ENCODE measurements at regions not wholly inside any gene's neighbourhood (a gene's known extent, or its start where the extent isn't known, plus 50 kb on each side); places are given as distances from the start of the nearest gene placed in this dataset.

DNA sequence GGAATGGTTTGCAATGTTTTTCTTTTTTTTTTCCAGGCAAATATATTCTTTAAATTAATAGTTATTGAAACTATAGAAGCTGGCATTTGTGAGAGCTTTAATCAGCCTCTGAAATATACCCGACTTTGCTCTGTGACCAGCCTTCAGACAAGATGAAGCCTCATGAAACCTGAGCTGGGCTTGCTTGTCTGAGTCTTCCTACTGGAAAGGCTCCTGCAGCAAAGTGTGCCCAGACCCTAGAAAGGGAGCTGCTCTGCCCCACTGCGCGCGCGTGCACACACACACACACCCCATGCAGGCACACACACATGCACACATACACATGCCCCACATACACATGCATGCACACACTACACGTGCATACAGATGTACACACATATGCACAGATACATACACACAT, 203.3 kb upstream of the NT5C1B start:
- TF ChIP-seq, protein P1, sequence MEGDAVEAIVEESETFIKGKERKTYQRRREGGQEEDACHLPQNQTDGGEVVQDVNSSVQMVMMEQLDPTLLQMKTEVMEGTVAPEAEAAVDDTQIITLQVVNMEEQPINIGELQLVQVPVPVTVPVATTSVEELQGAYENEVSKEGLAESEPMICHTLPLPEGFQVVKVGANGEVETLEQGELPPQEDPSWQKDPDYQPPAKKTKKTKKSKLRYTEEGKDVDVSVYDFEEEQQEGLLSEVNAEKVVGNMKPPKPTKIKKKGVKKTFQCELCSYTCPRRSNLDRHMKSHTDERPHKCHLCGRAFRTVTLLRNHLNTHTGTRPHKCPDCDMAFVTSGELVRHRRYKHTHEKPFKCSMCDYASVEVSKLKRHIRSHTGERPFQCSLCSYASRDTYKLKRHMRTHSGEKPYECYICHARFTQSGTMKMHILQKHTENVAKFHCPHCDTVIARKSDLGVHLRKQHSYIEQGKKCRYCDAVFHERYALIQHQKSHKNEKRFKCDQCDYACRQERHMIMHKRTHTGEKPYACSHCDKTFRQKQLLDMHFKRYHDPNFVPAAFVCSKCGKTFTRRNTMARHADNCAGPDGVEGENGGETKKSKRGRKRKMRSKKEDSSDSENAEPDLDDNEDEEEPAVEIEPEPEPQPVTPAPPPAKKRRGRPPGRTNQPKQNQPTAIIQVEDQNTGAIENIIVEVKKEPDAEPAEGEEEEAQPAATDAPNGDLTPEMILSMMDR (optimal IDR thresholded peaks at IDR 0.05 in 1 of 3, IDR thresholded peaks at IDR 0.05 in 1 of 3, conservative IDR thresholded peaks at IDR 0.05 in 1 of 3; ENCODE audit: extremely low read depth in 1 of 3, insufficient read depth in 2 of 3, low read length in 3 of 3), result no peak
- TF ChIP-seq EZH2 (IDR thresholded peaks at IDR 0.05; ENCODE audit: low read length), result no peak

All from keratinocyte (primary cell).